ENCODE measurements at regions not wholly inside any gene's neighbourhood (a gene's known extent, or its start where the extent isn't known, plus 50 kb on each side); places are given as distances from the start of the nearest gene placed in this dataset.

GRCh38 chr5:116354699-116355098, 219.9 kb downstream of the SEMA6A start (continued):
- no peak for TF ChIP-seq TEAD4 (IDR thresholded peaks at IDR 0.05; ENCODE audit: low read depth, low read length)
- TF ChIP-seq CTCF (IDR thresholded peaks at IDR 0.05; ENCODE audit: control extremely low read depth in 1 of 3, insufficient read depth in 1 of 3, low read depth in 1 of 3, low read length in 3 of 3): no peak

Data from H1 (cell line).